HCT116 (cell line): ENCODE measurements at regions not wholly inside any gene's neighbourhood (a gene's known extent, or its start where the extent isn't known, plus 50 kb on each side); places are given as distances from the start of the nearest gene placed in this dataset.

Experiments
- ATAC-seq: fragments of 200-7000 bp; cut with Tn5 transposase; 2 replicates; pipeline ENCODE4 v1.9.1; 2020; ENCODE audit warnings: mild to moderate bottlenecking, moderate library complexity
- BruUV-seq: library from RNA; stranded (reverse); fragments of 400-500 nt; replicated peaks from 2 replicates; lab custom pipeline; 2021; lab: Mats Ljungman, UMichigan
- CTCF ChIA-PET: fragments of 300-600 bp; sonication (Branson Sonifier 250); formaldehyde crosslinking; loops from one replicate; lab custom pipeline; 2021; ENCODE audit warnings: antibody characterized with exemption; lab: Charles Lee
- POLR2A ChIA-PET: fragments of 300-600, 350-600 bp; sonication (Branson Sonifier 250); formaldehyde crosslinking; loops from one replicate; lab custom pipeline; 2021; ENCODE audit warnings: antibody characterized with exemption; lab: Charles Lee
- RAD21 ChIA-PET, 2 experiments: fragments of 300-600 bp; sonication (Branson Sonifier 250); formaldehyde crosslinking; loops; one replicate each; lab custom pipeline; 2023; ENCODE audit warnings: low total read pairs in 2 of 2; ENCODE audit not compliant: uncharacterized antibody in 2 of 2, unreplicated experiment in 2 of 2, low non-redundant PET in 1 of 2; lab: Charles Lee
- DNase-seq: peaks from one replicate; pipeline ENCODE4 v3.0.0-alpha.2; 2010; ENCODE audit warnings: low read depth, low spot score
- H2AFZ ChIP-seq: fragments of 200-600 bp; shearing (Covaris generic), sonication (generic); 2 replicates; pipeline ENCODE4 v1.6.1; 2017; ENCODE audit warnings: low read depth, mixed run types, mixed read lengths, antibody characterized with exemption, low read length; ENCODE audit not compliant: poor library complexity, severe bottlenecking
- H3K27ac ChIP-seq: 2 replicates; pipeline ENCODE4 v1.5.1; 2012; ENCODE audit warnings: low read depth, low read length
- H3K27me3 ChIP-seq: fragments of 200-600 bp; sonication (generic); 2 replicates; pipeline ENCODE4 v1.6.1; 2016; ENCODE audit warnings: mixed run types, low read length, mixed read lengths; ENCODE audit not compliant: insufficient read depth
- H3K36me3 ChIP-seq, 2 experiments: fragments of 200-500 bp in 1 of 2; fragments of 200-600 bp in 1 of 2; sonication (Bioruptor generic) in 1 of 2; sonication (generic) in 1 of 2; 2 replicates each; pipeline versions ENCODE4 v1.5.1 to v1.6.1; 2014 to 2016; ENCODE audit warnings: low read length in 2 of 2, inconsistent platforms in 1 of 2, mixed read lengths in 1 of 2, mixed run types in 1 of 2; ENCODE audit not compliant: insufficient read depth in 2 of 2, control insufficient read depth in 1 of 2
- H3K4me1 ChIP-seq, 2 experiments: fragments of 200-600 bp in 1 of 2; sonication (generic) in 1 of 2; 2 replicates each; pipeline versions ENCODE4 v1.5.1 to v1.6.1; 2012 to 2017; ENCODE audit warnings: low read length in 2 of 2, inconsistent platforms in 1 of 2, mild to moderate bottlenecking in 1 of 2, mixed read lengths in 1 of 2, mixed run types in 1 of 2, moderate library complexity in 1 of 2; ENCODE audit not compliant: insufficient read depth in 2 of 2, control insufficient read depth in 1 of 2
- H3K4me2 ChIP-seq: fragments of 200-600 bp; sonication (generic); 2 replicates; pipeline ENCODE4 v1.6.1; 2017; ENCODE audit warnings: mixed run types, low read length, mixed read lengths
- H3K4me3 ChIP-seq, 2 experiments: fragments of 200-600 bp in 1 of 2; sonication (generic) in 1 of 2; replicated peaks in 1 of 2; 2 replicates each; pipeline ENCODE4 v1.5.1; 2011 to 2016; ENCODE audit warnings: low read length in 2 of 2, control low read depth in 1 of 2, low read depth in 1 of 2, mild to moderate bottlenecking in 1 of 2, mixed read lengths in 1 of 2, mixed run types in 1 of 2
- H3K79me2 ChIP-seq: fragments of 200-600 bp; sonication (generic); 2 replicates; pipeline ENCODE4 v1.6.1; 2017; ENCODE audit warnings: mild to moderate bottlenecking, mixed run types, low read length, moderate library complexity, mixed read lengths; ENCODE audit not compliant: insufficient read depth
- H3K9ac ChIP-seq: fragments of 200-600 bp; sonication (generic); 2 replicates; pipeline ENCODE4 v1.6.1; 2016; ENCODE audit warnings: low read length, mixed read lengths
- H3K9me2 ChIP-seq: fragments of 200-600 bp; sonication (generic), shearing (Covaris generic); 2 replicates; pipeline ENCODE4 v1.6.1; 2017; ENCODE audit warnings: mixed run types, mild to moderate bottlenecking, moderate library complexity; ENCODE audit not compliant: insufficient read depth
- H3K9me3 ChIP-seq, 2 experiments: fragments of 200-500 bp in 1 of 2; fragments of 200-600 bp in 1 of 2; sonication (Bioruptor generic) in 1 of 2; sonication (generic) in 1 of 2; 2 replicates each; pipeline ENCODE4 v1.6.1; 2014 to 2017; ENCODE audit warnings: low read length in 2 of 2, mixed read lengths in 2 of 2, inconsistent platforms in 1 of 2, low read depth in 1 of 2, mild to moderate bottlenecking in 1 of 2, mixed run types in 1 of 2, moderate library complexity in 1 of 2; ENCODE audit not compliant: control insufficient read depth in 1 of 2, insufficient read depth in 1 of 2
- H4K20me1 ChIP-seq: fragments of 200-600 bp; sonication (generic), shearing (Covaris generic); 2 replicates; pipeline ENCODE4 v1.6.1; 2017; ENCODE audit warnings: mixed run types, mild to moderate bottlenecking, moderate library complexity; ENCODE audit not compliant: insufficient read depth
- CTCF ChIP-seq, 3 experiments: fragments of 200-600 bp in 1 of 3; sonication (generic) in 1 of 3; IDR thresholded peaks in 2 of 3; conservative IDR thresholded peaks in 1 of 3; 2 replicates each; pipeline ENCODE4 v1.5.1; 2012 to 2017; ENCODE audit warnings: low read depth in 2 of 3, low read length in 2 of 3, antibody characterized with exemption in 1 of 3, borderline replicate concordance in 1 of 3, control low read depth in 1 of 3, mild to moderate bottlenecking in 1 of 3, mixed read lengths in 1 of 3, mixed run types in 1 of 3, moderate library complexity in 1 of 3; ENCODE audit not compliant: insufficient read depth in 1 of 3
- EGR1 ChIP-seq: IDR thresholded peaks from 2 replicates; pipeline ENCODE4 v1.6.1; 2012; ENCODE audit warnings: low read depth
- JUND ChIP-seq: IDR thresholded peaks from 2 replicates; pipeline ENCODE4 v1.6.1; 2012
- YY1 ChIP-seq: IDR thresholded peaks from 2 replicates; pipeline ENCODE4 v1.6.1; 2011; ENCODE audit warnings: low read length, low read depth, moderate library complexity, mild to moderate bottlenecking; ENCODE audit not compliant: insufficient replicate concordance; ENCODE audit errors: extremely low read depth
- ZBTB33 ChIP-seq: IDR thresholded peaks from 2 replicates; pipeline ENCODE4 v1.6.1; 2011; ENCODE audit warnings: mild to moderate bottlenecking, low read length, moderate library complexity; ENCODE audit not compliant: insufficient replicate concordance; ENCODE audit errors: extremely low read depth
- intact Hi-C: fragments of 100-400 bp; cut with micrococcal nuclease; formaldehyde crosslinking; loops from 2 replicates; pipeline ENCODE4 v1.10.0; 2022

- H3K9me3 ChIP-seq, result peaks cover 41 to 64% of the 10 kb centered on the region in 2 experiments; a peak in 2 of 4 replicates
- no peak overlapping the region for H2AFZ ChIP-seq
- ChIA-PET POLR2A (no interaction called here), RAD21 (no interaction called here), CTCF (no interaction called here)
- intact Hi-C loops, result no loop called here
- DNase-seq (no peak), ATAC-seq (no peak)
- no peak overlapping the region for H3K4me2 ChIP-seq
- no peak overlapping the region for H3K27ac ChIP-seq
- no peaks in the 10 kb centered on the region for H3K9me2 ChIP-seq
- H3K36me3 ChIP-seq, result no peaks in the 10 kb centered on the region
- no TSS peak for BruUV-seq
- H3K79me2 ChIP-seq, result no peaks in the 10 kb centered on the region
- H3K4me1 ChIP-seq, result no peaks in the 10 kb centered on the region
- no peak overlapping the region for H3K4me3 ChIP-seq
- no peak overlapping the region for H3K9ac ChIP-seq
- TF ChIP-seq EGR1, result no peak
- TF ChIP-seq CTCF (IDR thresholded peaks at IDR 0.05 in 2 of 3, conservative IDR thresholded peaks at IDR 0.05 in 1 of 3; ENCODE audit: borderline replicate concordance in 1 of 3, insufficient read depth in 1 of 3, low read depth in 2 of 3, low read length in 2 of 3), result no peak
- no peak for TF ChIP-seq JUND
- no peak for TF ChIP-seq YY1
- no peak for TF ChIP-seq ZBTB33
- H3K27me3 ChIP-seq, result no peaks in the 10 kb centered on the region
- H4K20me1 ChIP-seq, result no peaks in the 10 kb centered on the region
Measured at GRCh38 chr16:79757968-79758367, 157.4 kb upstream of the MAF start.
